ENCODE measurements at regions not wholly inside any gene's neighbourhood (a gene's known extent, or its start where the extent isn't known, plus 50 kb on each side); places are given as distances from the start of the nearest gene placed in this dataset.

GRCh38 chr1:208584167-208584755, 340.1 kb upstream of the PLXNA2 start:
- Histone ChIP-seq H3K27ac (no peak overlapping the region), H3K4me1 (no peaks in the 10 kb centered on the region), H3K4me3 (no peak overlapping the region), H3K9me3 (no peaks in the 10 kb centered on the region), H3K27me3 (no peaks in the 10 kb centered on the region), H3K36me3 (no peaks in the 10 kb centered on the region)
- DNase-seq (ENCODE audit: extremely low spot score in 2 of 2), result no peak
- intact Hi-C loops (cut with DNase I), result no loop called here
- TF ChIP-seq POLR2A (IDR thresholded peaks at IDR 0.05) (no peak), CTCF (IDR thresholded peaks at IDR 0.05) (no peak), POLR2AphosphoS5 (IDR thresholded peaks at IDR 0.05; ENCODE audit: insufficient read depth in 1 of 2, low read depth in 1 of 2) (no peak)

- Histone ChIP-seq H3K4me3 (no peak overlapping the region), H3K4me1 (no peaks in the 10 kb centered on the region), H3K9me3 (no peaks in the 10 kb centered on the region), H3K27ac (no peak overlapping the region), H3K27me3 (no peaks in the 10 kb centered on the region), H3K36me3 (no peaks in the 10 kb centered on the region)
- TF ChIP-seq CTCF (IDR thresholded peaks at IDR 0.05) (no peak), POLR2A (IDR thresholded peaks at IDR 0.05) (no peak), POLR2AphosphoS5 (IDR thresholded peaks at IDR 0.05; ENCODE audit: insufficient read depth in 1 of 2, low read depth in 1 of 2) (no peak)
- intact Hi-C loops (cut with DNase I), result no loop called here
- peak in 1 of 2 donors; percentile 16 for DNase-seq (ENCODE audit: extremely low spot score in 2 of 2)
Measured at GRCh38 chr1:208587110-208587509, 342.9 kb upstream of the PLXNA2 start.

- TF ChIP-seq CTCF (IDR thresholded peaks at IDR 0.05) (no peak), POLR2A (IDR thresholded peaks at IDR 0.05) (no peak), POLR2AphosphoS5 (IDR thresholded peaks at IDR 0.05; ENCODE audit: insufficient read depth in 1 of 2, low read depth in 1 of 2) (no peak)
- Histone ChIP-seq H3K27ac (no peak overlapping the region), H3K4me1 (no peaks in the 10 kb centered on the region), H3K27me3 (no peaks in the 10 kb centered on the region), H3K4me3 (no peak overlapping the region), H3K36me3 (no peaks in the 10 kb centered on the region), H3K9me3 (no peaks in the 10 kb centered on the region)
- intact Hi-C loops (cut with DNase I), result no loop called here
- DNase-seq (ENCODE audit: extremely low spot score in 2 of 2), result no peak
Measured at GRCh38 chr1:208593306-208594006, 349.3 kb upstream of the PLXNA2 start.

- no peaks in the 10 kb centered on the region for H3K36me3 ChIP-seq
- peak in 1 of 2 donors; percentile 70 for DNase-seq (ENCODE audit: extremely low spot score in 2 of 2)
Measured at GRCh38 chr1:208595236-208595635, 351.1 kb upstream of the PLXNA2 start.

More at GRCh38 chr1:208595236-208595635, 351.1 kb upstream of the PLXNA2 start:
- intact Hi-C loops (cut with DNase I), result no loop called here
- Histone ChIP-seq H3K27me3 (no peaks in the 10 kb centered on the region), H3K4me1 (no peaks in the 10 kb centered on the region), H3K9me3 (no peaks in the 10 kb centered on the region), H3K4me3 (no peak overlapping the region), H3K27ac (no peak overlapping the region)
- TF ChIP-seq CTCF (IDR thresholded peaks at IDR 0.05) (no peak), POLR2A (IDR thresholded peaks at IDR 0.05) (no peak), POLR2AphosphoS5 (IDR thresholded peaks at IDR 0.05; ENCODE audit: insufficient read depth in 1 of 2, low read depth in 1 of 2) (no peak)
